Liver (tissue), 8 donors: ENCODE measurements at regions not wholly inside any gene's neighbourhood (a gene's known extent, or its start where the extent isn't known, plus 50 kb on each side); places are given as distances from the start of the nearest gene placed in this dataset.

Source experiments
- DNase-seq: peaks from one replicate; pipeline ENCODE4 v3.0.0-alpha.2; 2017; ENCODE audit warnings: low spot score
- H3K27ac ChIP-seq, 2 donors: one replicate each; pipeline ENCODE4 v1.7.0; 2013; ENCODE audit warnings: inconsistent platforms in 2 of 2, low read length in 2 of 2, control low read depth in 1 of 2, low read depth in 1 of 2, mild to moderate bottlenecking in 1 of 2
- H3K27me3 ChIP-seq, 4 donors: one replicate each; pipeline versions ENCODE4 v1.6.1 to v1.7.0; 2013; ENCODE audit warnings: low read length in 3 of 4, inconsistent platforms in 1 of 4, mild to moderate bottlenecking in 1 of 4, moderate library complexity in 1 of 4; ENCODE audit not compliant: control insufficient read depth in 4 of 4, insufficient read depth in 4 of 4
- H3K36me3 ChIP-seq, 4 donors: one replicate each; pipeline versions ENCODE4 v1.6.1 to v1.7.0; 2013; ENCODE audit warnings: low read length in 3 of 4, mild to moderate bottlenecking in 3 of 4, low read depth in 1 of 4, moderate library complexity in 1 of 4; ENCODE audit not compliant: control insufficient read depth in 4 of 4, insufficient read depth in 3 of 4
- H3K4me1 ChIP-seq, 4 donors: one replicate each; pipeline versions ENCODE4 v1.6.1 to v1.7.0; 2013; ENCODE audit warnings: low read length in 3 of 4, mild to moderate bottlenecking in 3 of 4, moderate library complexity in 1 of 4; ENCODE audit not compliant: control insufficient read depth in 4 of 4, insufficient read depth in 4 of 4
- H3K4me3 ChIP-seq, 3 donors: one replicate each; pipeline versions ENCODE4 v1.6.1 to v1.7.0; 2013; ENCODE audit warnings: low read length in 3 of 3, control low read depth in 1 of 3, low read depth in 1 of 3, mild to moderate bottlenecking in 1 of 3
- H3K9ac ChIP-seq, 2 donors: one replicate each; pipeline ENCODE4 v1.7.0; 2013; ENCODE audit warnings: low read length in 2 of 2, mild to moderate bottlenecking in 2 of 2, moderate library complexity in 2 of 2, control low read depth in 1 of 2, low read depth in 1 of 2
- H3K9me3 ChIP-seq, 4 donors: one replicate each; pipeline versions ENCODE4 v1.6.1 to v1.7.0; 2013; ENCODE audit warnings: low read length in 3 of 4; ENCODE audit not compliant: control insufficient read depth in 4 of 4
- CTCF ChIP-seq: fragments of 150-350 bp; IDR thresholded peaks from 2 replicates; pipeline ENCODE4 v1.5.1; 2017; ENCODE audit warnings: improper control_type of control experiment, low read depth, low read length; ENCODE audit not compliant: missing input control
- EGR1 ChIP-seq, 2 donors: IDR thresholded peaks; 2 replicates each; pipeline ENCODE4 v1.6.1; 2016 to 2018; ENCODE audit warnings: antibody characterized with exemption in 2 of 2, low read depth in 2 of 2
- FOXA1 ChIP-seq: IDR thresholded peaks from 2 replicates; pipeline ENCODE4 v1.6.1; 2016; ENCODE audit warnings: antibody characterized with exemption
- FOXA2 ChIP-seq: IDR thresholded peaks from 2 replicates; pipeline ENCODE4 v1.6.1; 2016; ENCODE audit warnings: antibody characterized with exemption
- GABPA ChIP-seq, 2 donors: IDR thresholded peaks in 1 of 2; conservative IDR thresholded peaks in 1 of 2; 2 replicates each; pipeline ENCODE4 v1.6.1; 2016; ENCODE audit warnings: antibody characterized with exemption in 2 of 2, mild to moderate bottlenecking in 1 of 2, moderate library complexity in 1 of 2
- HNF4A ChIP-seq, 2 donors: conservative IDR thresholded peaks; 2 replicates each; pipeline ENCODE4 v1.6.1; 2016; ENCODE audit warnings: antibody characterized with exemption in 2 of 2, mild to moderate bottlenecking in 2 of 2
- HNF4G ChIP-seq: IDR thresholded peaks from 2 replicates; pipeline ENCODE4 v1.6.1; 2016; ENCODE audit warnings: antibody characterized with exemption
- JUND ChIP-seq, 2 donors: IDR thresholded peaks; 2 replicates each; pipeline ENCODE4 v1.6.1; 2016; ENCODE audit warnings: antibody characterized with exemption in 2 of 2
- MAX ChIP-seq: IDR thresholded peaks from 2 replicates; pipeline ENCODE4 v1.6.1; 2016; ENCODE audit warnings: antibody characterized with exemption
- NR2F2 ChIP-seq: IDR thresholded peaks from 2 replicates; pipeline ENCODE4 v1.6.1; 2016; ENCODE audit warnings: antibody characterized with exemption
- RAD21 ChIP-seq, 2 donors: IDR thresholded peaks; 2 replicates each; pipeline ENCODE4 v1.6.1; 2016; ENCODE audit warnings: antibody characterized with exemption in 2 of 2, mild to moderate bottlenecking in 2 of 2
- RXRA ChIP-seq, 2 donors: IDR thresholded peaks; 2 replicates each; pipeline ENCODE4 v1.6.1; 2017 to 2018; ENCODE audit warnings: antibody characterized with exemption in 2 of 2, mild to moderate bottlenecking in 1 of 2
- SP1 ChIP-seq: IDR thresholded peaks from 2 replicates; pipeline ENCODE4 v1.6.1; 2018; ENCODE audit warnings: antibody characterized with exemption, mild to moderate bottlenecking
- TAF1 ChIP-seq: conservative IDR thresholded peaks from 2 replicates; pipeline ENCODE4 v1.6.1; 2016; ENCODE audit warnings: antibody characterized with exemption, mild to moderate bottlenecking
- YY1 ChIP-seq: IDR thresholded peaks from 2 replicates; pipeline ENCODE4 v1.6.1; 2016; ENCODE audit warnings: antibody characterized with exemption, mild to moderate bottlenecking
- WGBS: extraction: QIAGEN DNeasy Blood & Tissue Kit; methylation state at CpG from one replicate; pipeline ENCODE4 v1.1.7; 2013; 5-methylcytosine and 5-hydroxymethylcytosine counted together
- TF ChIP-seq, protein P1 (sequence below): IDR thresholded peaks from 2 replicates; pipeline ENCODE4 v1.6.1; 2016; ENCODE audit warnings: antibody characterized with exemption, mild to moderate bottlenecking
- TF ChIP-seq, protein P2 (sequence below): IDR thresholded peaks from 2 replicates; pipeline ENCODE4 v1.6.1; 2016; ENCODE audit warnings: antibody characterized with exemption
- TF ChIP-seq, protein P3 (sequence below): IDR thresholded peaks from 2 replicates; pipeline ENCODE4 v1.6.1; 2016; ENCODE audit warnings: antibody characterized with exemption
- donor health status: healthy.
- donor health status: healthy.
- donor health status: healthy.
- donor health status: healthy.
- donor health status: healthy.

DNA sequence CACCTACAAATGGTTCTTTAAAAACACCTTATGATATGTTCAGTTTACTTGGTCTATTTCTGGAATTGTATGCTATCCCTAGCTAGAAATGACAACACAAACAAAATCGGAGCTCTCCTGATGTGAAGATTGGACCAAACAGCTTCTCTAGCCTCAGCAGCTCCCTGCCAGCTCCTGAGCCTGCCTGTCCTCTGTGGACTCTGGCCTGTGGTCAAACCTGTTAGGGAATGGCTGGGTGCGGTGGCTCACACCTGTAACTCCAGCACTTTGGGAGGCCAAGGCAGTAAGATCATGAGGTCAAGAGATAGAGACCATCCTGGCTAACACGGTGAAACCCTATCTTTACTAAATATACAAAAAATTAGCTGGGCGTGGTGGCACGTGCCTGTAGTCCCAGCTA is 195.3 kb downstream of the GAS1 start:
- H3K36me3 ChIP-seq = no peaks in the 10 kb centered on the region
- TF ChIP-seq FOXA2 (no peak), FOXA1 (no peak), RXRA (IDR thresholded peaks at IDR 0.05) (no peak), NR2F2 (no peak), RAD21 (IDR thresholded peaks at IDR 0.05) (no peak), MAX (no peak), SP1 (no peak), HNF4G (no peak), JUND (IDR thresholded peaks at IDR 0.05) (no peak), YY1 (no peak), GABPA (IDR thresholded peaks at IDR 0.05 in 1 of 2, conservative IDR thresholded peaks at IDR 0.05 in 1 of 2) (no peak), EGR1 (IDR thresholded peaks at IDR 0.05; ENCODE audit: low read depth in 2 of 2) (no peak), HNF4A (conservative IDR thresholded peaks at IDR 0.05) (no peak), CTCF (no peak), TAF1 (no peak)
- TF ChIP-seq, protein P1, sequence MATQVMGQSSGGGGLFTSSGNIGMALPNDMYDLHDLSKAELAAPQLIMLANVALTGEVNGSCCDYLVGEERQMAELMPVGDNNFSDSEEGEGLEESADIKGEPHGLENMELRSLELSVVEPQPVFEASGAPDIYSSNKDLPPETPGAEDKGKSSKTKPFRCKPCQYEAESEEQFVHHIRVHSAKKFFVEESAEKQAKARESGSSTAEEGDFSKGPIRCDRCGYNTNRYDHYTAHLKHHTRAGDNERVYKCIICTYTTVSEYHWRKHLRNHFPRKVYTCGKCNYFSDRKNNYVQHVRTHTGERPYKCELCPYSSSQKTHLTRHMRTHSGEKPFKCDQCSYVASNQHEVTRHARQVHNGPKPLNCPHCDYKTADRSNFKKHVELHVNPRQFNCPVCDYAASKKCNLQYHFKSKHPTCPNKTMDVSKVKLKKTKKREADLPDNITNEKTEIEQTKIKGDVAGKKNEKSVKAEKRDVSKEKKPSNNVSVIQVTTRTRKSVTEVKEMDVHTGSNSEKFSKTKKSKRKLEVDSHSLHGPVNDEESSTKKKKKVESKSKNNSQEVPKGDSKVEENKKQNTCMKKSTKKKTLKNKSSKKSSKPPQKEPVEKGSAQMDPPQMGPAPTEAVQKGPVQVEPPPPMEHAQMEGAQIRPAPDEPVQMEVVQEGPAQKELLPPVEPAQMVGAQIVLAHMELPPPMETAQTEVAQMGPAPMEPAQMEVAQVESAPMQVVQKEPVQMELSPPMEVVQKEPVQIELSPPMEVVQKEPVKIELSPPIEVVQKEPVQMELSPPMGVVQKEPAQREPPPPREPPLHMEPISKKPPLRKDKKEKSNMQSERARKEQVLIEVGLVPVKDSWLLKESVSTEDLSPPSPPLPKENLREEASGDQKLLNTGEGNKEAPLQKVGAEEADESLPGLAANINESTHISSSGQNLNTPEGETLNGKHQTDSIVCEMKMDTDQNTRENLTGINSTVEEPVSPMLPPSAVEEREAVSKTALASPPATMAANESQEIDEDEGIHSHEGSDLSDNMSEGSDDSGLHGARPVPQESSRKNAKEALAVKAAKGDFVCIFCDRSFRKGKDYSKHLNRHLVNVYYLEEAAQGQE = no peak
- TF ChIP-seq, protein P2, sequence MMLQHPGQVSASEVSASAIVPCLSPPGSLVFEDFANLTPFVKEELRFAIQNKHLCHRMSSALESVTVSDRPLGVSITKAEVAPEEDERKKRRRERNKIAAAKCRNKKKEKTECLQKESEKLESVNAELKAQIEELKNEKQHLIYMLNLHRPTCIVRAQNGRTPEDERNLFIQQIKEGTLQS = no peak
- TF ChIP-seq, protein P3, sequence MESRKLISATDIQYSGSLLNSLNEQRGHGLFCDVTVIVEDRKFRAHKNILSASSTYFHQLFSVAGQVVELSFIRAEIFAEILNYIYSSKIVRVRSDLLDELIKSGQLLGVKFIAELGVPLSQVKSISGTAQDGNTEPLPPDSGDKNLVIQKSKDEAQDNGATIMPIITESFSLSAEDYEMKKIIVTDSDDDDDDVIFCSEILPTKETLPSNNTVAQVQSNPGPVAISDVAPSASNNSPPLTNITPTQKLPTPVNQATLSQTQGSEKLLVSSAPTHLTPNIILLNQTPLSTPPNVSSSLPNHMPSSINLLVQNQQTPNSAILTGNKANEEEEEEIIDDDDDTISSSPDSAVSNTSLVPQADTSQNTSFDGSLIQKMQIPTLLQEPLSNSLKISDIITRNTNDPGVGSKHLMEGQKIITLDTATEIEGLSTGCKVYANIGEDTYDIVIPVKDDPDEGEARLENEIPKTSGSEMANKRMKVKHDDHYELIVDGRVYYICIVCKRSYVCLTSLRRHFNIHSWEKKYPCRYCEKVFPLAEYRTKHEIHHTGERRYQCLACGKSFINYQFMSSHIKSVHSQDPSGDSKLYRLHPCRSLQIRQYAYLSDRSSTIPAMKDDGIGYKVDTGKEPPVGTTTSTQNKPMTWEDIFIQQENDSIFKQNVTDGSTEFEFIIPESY = no peak
- H3K27ac ChIP-seq = no peak overlapping the region
- no peaks in the 10 kb centered on the region for H3K27me3 ChIP-seq
- H3K4me1 ChIP-seq = no peaks in the 10 kb centered on the region
- H3K4me3 ChIP-seq = no peak overlapping the region
- 89% methylated on average over 5 of the region's 5 CpGs for WGBS
- no peak overlapping the region for H3K9ac ChIP-seq
- no peaks in the 10 kb centered on the region for H3K9me3 ChIP-seq
- DNase-seq = no peak

GRCh38 chr9:86751207-86751606 is 196.1 kb downstream of the GAS1 start:
- Histone ChIP-seq H3K27ac (no peak overlapping the region), H3K27me3 (no peaks in the 10 kb centered on the region)
- whole genome bisulfite sequencing = 77% methylated on average over 4 of the region's 4 CpGs
- TF ChIP-seq GABPA (IDR thresholded peaks at IDR 0.05 in 1 of 2, conservative IDR thresholded peaks at IDR 0.05 in 1 of 2) = no peak
- no peak for TF ChIP-seq CTCF
- TF ChIP-seq MAX = no peak
- TF ChIP-seq FOXA2 = no peak
- no peak for TF ChIP-seq NR2F2
- no peak for TF ChIP-seq SP1
- no peak for TF ChIP-seq HNF4A (conservative IDR thresholded peaks at IDR 0.05)
- no peak for TF ChIP-seq YY1
- no peak for TF ChIP-seq EGR1 (IDR thresholded peaks at IDR 0.05; ENCODE audit: low read depth in 2 of 2)
- TF ChIP-seq JUND (IDR thresholded peaks at IDR 0.05) = no peak
- TF ChIP-seq FOXA1 = no peak
- no peak for TF ChIP-seq RXRA (IDR thresholded peaks at IDR 0.05)
- no peak for TF ChIP-seq HNF4G
- TF ChIP-seq, protein P1 = no peak
- TF ChIP-seq RAD21 (IDR thresholded peaks at IDR 0.05) = no peak

More at GRCh38 chr9:86751207-86751606, 196.1 kb downstream of the GAS1 start:
- Histone ChIP-seq H3K4me3 (no peak overlapping the region), H3K4me1 (no peaks in the 10 kb centered on the region), H3K9me3 (no peaks in the 10 kb centered on the region), H3K9ac (no peak overlapping the region), H3K36me3 (no peaks in the 10 kb centered on the region)
- no peak for DNase-seq
